Uterus (tissue), 3 donors: ENCODE measurements at regions not wholly inside any gene's neighbourhood (a gene's known extent, or its start where the extent isn't known, plus 50 kb on each side); places are given as distances from the start of the nearest gene placed in this dataset.

ENCODE experiments used
- DNase-seq, 2 donors: peaks; one replicate each; pipeline ENCODE4 v3.0.0-alpha.2; 2019 to 2020
- H3K27ac ChIP-seq, 2 donors: fragments of 200-600 bp; sonication (generic); 1 replicate in 1 of 2; 2 replicates in 1 of 2; pipeline ENCODE4 v1.5.1; 2016 to 2018
- H3K27me3 ChIP-seq, 2 donors: fragments of 200-600 bp; sonication (generic); one replicate each; pipeline ENCODE4 v1.5.1; 2018 to 2019; ENCODE audit warnings: control low read depth in 1 of 2
- H3K36me3 ChIP-seq, 2 donors: fragments of 200-600 bp; sonication (generic); one replicate each; pipeline ENCODE4 v1.5.1; 2019; ENCODE audit warnings: control low read depth in 1 of 2
- H3K4me1 ChIP-seq, 2 donors: fragments of 200-600 bp; sonication (generic); one replicate each; pipeline ENCODE4 v1.5.1; 2018 to 2019; ENCODE audit warnings: control low read depth in 1 of 2
- H3K4me3 ChIP-seq, 2 donors: fragments of 200-600 bp; sonication (generic); 1 replicate in 1 of 2; 2 replicates in 1 of 2; pipeline ENCODE4 v1.5.1; 2018 to 2019; ENCODE audit warnings: mild to moderate bottlenecking in 1 of 2
- H3K9me3 ChIP-seq, 2 donors: fragments of 200-600 bp; sonication (generic); one replicate each; pipeline ENCODE4 v1.5.1; 2019; ENCODE audit warnings: control low read depth in 1 of 2
- CTCF ChIP-seq, 4 experiments: fragments of 200-600 bp in 2 of 4; fragments of 450-650 bp in 2 of 4; sonication (generic) in 2 of 4; IDR thresholded peaks; one replicate each; pipeline ENCODE4 v1.5.1; 2016 to 2019; ENCODE audit warnings: antibody characterized with exemption in 4 of 4, mild to moderate bottlenecking in 2 of 4, moderate library complexity in 1 of 4
- POLR2A ChIP-seq, 2 donors: fragments of 450-650 bp; IDR thresholded peaks; one replicate each; pipeline ENCODE4 v1.6.1; 2016; ENCODE audit warnings: antibody characterized with exemption in 2 of 2, mild to moderate bottlenecking in 1 of 2, moderate library complexity in 1 of 2
- intact Hi-C: fragments of 100-400 bp; cut with DNase I; formaldehyde crosslinking; loops from one replicate; pipeline ENCODE4 v1.15.1; 2023; ENCODE audit warnings: low total_unique reads
- donor health status: DM: yes; HTN: yes; CAD: no.

GRCh38 chr3:35320646-35321407 lies 318.5 kb upstream of the ARPP21 start:
- H3K27me3 ChIP-seq: no peaks in the 10 kb centered on the region
- no peak for DNase-seq
- no peaks in the 10 kb centered on the region for H3K4me1 ChIP-seq
- H3K9me3 ChIP-seq: no peaks in the 10 kb centered on the region
- intact Hi-C loops: no loop called here
- TF ChIP-seq POLR2A (IDR thresholded peaks at IDR 0.05) (no peak), CTCF (IDR thresholded peaks at IDR 0.05) (no peak)
- no peak overlapping the region for H3K27ac ChIP-seq
- no peaks in the 10 kb centered on the region for H3K36me3 ChIP-seq
- no peak overlapping the region for H3K4me3 ChIP-seq

- intact Hi-C loops: no loop called here
- TF ChIP-seq POLR2A (IDR thresholded peaks at IDR 0.05): no peak
- TF ChIP-seq CTCF (IDR thresholded peaks at IDR 0.05): no peak
- Histone ChIP-seq H3K4me3 (no peak overlapping the region), H3K27ac (no peak overlapping the region), H3K4me1 (no peaks in the 10 kb centered on the region), H3K36me3 (no peaks in the 10 kb centered on the region), H3K9me3 (no peaks in the 10 kb centered on the region), H3K27me3 (no peaks in the 10 kb centered on the region)
- DNase-seq: no peak
Measured at GRCh38 chr3:35322070-35322469, 317.3 kb upstream of the ARPP21 start.

- no peak for DNase-seq
- H3K36me3 ChIP-seq: no peaks in the 10 kb centered on the region
- H3K4me1 ChIP-seq: no peaks in the 10 kb centered on the region
- H3K27ac ChIP-seq: no peak overlapping the region
- no peaks in the 10 kb centered on the region for H3K27me3 ChIP-seq
- intact Hi-C loops: no loop called here
- no peaks in the 10 kb centered on the region for H3K9me3 ChIP-seq
- no peak for TF ChIP-seq CTCF (IDR thresholded peaks at IDR 0.05)
- no peak for TF ChIP-seq POLR2A (IDR thresholded peaks at IDR 0.05)
- H3K4me3 ChIP-seq: no peak overlapping the region
Measured at GRCh38 chr3:35335703-35336102, 303.6 kb upstream of the ARPP21 start.

GRCh38 chr3:35336601-35337000 lies 302.7 kb upstream of the ARPP21 start:
- Histone ChIP-seq H3K4me3 (no peak overlapping the region), H3K27me3 (no peaks in the 10 kb centered on the region), H3K36me3 (no peaks in the 10 kb centered on the region), H3K9me3 (no peaks in the 10 kb centered on the region), H3K4me1 (no peaks in the 10 kb centered on the region), H3K27ac (no peak overlapping the region)
- TF ChIP-seq POLR2A (IDR thresholded peaks at IDR 0.05) (no peak), CTCF (IDR thresholded peaks at IDR 0.05) (no peak)
- DNase-seq: no peak
- intact Hi-C loops: no loop called here

GRCh38 chr3:35338186-35338585 lies 301.1 kb upstream of the ARPP21 start:
- Histone ChIP-seq H3K4me1 (no peaks in the 10 kb centered on the region), H3K4me3 (no peak overlapping the region), H3K9me3 (no peaks in the 10 kb centered on the region), H3K27me3 (no peaks in the 10 kb centered on the region), H3K27ac (no peak overlapping the region), H3K36me3 (no peaks in the 10 kb centered on the region)
- intact Hi-C loops: no loop called here
- DNase-seq: no peak
- no peak for TF ChIP-seq POLR2A (IDR thresholded peaks at IDR 0.05)
